NCI-H1105 treated with DMSO at 0.1 percent for 48 hours (cell line): ENCODE measurements at regions not wholly inside any gene's neighbourhood (a gene's known extent, or its start where the extent isn't known, plus 50 kb on each side); places are given as distances from the start of the nearest gene placed in this dataset.
"Not testable (repeated sequence)": the region's sequence is repeated elsewhere in the genome, so short reads cannot be mapped to it uniquely, and the experiment has no call there.

ENCODE experiments used
- DNase-seq: peaks from one replicate; lab custom pipeline; 2025; lab: John Stamatoyannopoulos, UW

DNA sequence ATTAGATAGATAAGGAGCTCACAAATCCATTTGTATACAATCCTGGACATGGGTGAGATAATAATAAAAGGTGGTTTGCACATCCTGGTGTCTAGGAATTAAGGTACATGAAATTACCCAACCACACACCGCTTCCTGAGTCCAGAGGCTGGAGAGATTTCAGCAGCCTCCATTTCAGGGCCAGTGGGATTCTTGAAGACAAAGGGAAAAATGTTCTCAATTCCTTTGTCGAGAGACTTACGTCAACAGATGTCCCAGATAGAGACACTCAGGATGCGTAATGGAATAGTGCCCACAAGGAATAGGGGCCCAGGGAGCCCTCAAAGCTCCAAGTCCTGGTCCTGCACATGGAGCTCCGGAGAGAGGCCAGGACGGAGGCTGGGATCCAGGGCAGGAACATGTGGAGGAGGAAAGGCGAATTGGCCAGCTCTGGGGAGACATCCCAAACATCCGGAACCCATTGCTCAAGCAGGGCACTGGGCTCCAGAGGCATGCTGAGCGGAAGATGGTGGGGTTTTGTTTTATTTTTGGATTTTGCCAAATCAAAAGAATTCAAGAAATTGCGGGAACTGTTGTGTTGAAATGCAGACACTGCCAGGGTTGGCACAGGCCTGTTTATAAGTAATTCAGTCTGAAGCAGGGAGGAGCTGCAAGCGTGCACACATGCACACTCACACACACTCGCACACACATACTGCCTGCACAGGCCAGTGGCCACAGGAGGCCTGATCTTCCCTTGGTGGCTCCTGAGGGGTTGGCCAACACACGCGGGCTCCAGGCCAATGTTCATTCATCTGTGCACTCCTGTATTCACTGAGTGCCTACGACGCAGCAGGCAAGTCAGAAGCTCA is 97.2 kb downstream of the NOG start:
- peak; percentile 3 for DNase-seq

- no peak for DNase-seq
Measured at GRCh38 chr17:56694825-56695224, 101.3 kb downstream of the NOG start.

- DNase-seq: no peak
Measured at GRCh38 chr17:56697190-56697589, 103.7 kb downstream of the NOG start.

DNA sequence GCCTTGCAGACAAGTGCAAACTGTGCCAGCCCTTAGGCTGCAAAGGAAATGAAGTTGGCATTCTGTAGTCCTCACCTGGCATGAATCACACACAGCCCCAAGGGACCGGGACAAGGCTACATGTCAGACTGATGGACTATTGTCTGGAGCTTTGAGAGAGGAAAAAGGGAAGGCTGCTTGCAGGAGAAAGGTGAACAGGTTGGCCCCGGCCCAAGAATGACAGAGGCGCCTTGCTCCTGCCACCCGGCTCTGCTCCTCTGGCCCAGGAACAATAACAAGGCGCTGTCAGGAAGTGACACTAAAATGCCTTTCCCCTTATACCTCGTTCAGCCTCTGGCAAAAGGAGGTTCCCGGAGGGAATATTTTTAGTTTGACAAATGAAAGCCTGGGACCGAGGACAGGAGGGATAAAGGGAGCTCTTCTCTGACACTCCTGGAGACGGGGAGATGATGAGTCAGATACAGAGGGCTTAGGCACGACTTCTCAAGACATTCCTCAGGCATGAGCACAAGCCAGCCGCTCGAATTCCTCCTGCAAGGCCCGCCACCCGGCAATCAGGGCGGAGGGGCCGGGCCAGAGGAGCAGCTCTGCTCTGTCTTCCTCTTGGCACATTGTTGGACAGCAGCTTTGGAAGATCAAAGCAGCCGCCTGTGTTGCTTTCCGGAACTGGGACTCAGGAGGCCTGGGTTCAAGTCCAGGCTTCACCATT is 105.8 kb downstream of the NOG start:
- DNase-seq: peak; percentile 54

GRCh38 chr17:56700919-56701420 is 107.5 kb downstream of the NOG start:
- no peak for DNase-seq

DNA sequence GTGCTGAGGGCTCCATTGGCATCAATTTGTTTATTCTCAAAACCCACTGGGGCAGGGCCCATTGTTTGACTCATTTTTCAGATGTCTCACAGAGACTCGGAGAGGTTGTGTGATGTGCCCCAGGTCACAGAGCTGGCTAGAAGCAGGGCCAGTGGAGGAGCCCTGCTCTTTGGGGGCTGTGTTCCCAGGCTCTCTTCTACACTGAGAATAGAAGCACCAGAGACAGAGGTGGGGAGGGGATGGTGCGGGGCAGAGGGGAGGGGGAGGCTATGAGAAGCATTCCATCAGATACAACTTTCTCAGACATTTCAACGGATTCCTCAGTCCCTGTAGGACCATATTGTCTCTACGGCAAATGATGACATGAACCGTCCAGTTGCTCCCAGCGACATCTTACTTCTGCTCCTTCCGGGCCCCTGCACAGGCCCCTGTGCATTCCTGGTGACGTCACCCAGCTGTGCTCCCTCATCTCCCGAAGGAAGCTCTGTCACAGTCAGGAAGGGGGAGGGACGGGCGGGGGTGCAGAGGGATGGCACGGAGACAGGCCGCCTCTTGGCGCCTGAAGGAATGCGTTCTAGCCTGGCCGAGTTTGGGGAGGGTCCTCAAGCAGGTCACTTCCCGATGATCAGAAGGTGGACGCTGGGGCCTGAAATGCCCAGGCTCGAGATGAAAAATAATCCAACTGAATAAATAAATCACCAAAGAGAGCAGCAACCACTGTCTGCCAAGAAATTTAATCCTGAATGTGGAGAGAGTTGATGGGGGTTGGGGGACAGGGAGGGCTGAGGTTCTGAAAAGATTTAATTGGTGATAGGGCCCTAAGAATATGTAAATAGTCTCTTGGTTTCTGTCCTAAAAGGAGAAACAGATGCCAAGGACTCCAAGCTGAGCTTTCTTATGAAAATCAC is 114.1 kb downstream of the NOG start:
- DNase-seq: no peak

GRCh38 chr17:56708220-56708558 is 114.7 kb downstream of the NOG start:
- DNase-seq: no peak

DNA sequence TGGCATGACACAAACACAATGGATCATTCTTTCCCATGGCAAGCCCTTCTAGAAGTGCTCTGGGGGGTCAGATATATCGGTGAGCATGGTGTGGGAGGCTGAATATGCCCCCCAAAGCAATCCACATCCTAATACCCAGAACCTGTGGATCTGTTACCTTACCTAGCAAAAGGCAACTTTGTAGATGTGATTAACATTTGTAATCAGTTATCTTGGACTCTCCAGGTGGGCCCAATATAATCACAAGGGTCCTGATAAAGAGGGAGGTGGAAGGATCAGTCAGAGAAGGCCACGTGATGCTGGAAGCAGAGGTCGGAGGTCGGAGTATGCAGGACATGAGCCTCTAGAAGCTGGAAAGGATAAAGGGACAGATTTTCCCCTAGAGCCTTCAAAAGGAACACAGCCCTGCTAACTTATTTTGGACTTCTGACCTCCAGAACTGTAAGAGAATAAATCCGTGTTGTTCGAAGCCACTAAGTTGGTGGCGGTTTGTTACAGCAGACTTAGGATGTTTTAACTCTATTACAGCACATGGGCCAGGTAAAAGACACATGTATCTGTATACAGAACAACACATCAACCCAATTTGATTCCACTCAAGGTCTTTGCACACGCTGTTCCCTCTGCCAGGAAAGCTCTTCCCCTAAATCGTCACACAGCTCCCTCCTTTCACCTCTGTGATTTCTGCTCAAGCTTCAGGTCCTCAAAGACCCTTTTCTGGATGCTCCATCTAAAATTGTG is 115.3 kb downstream of the NOG start:
- DNase-seq: no peak

DNA sequence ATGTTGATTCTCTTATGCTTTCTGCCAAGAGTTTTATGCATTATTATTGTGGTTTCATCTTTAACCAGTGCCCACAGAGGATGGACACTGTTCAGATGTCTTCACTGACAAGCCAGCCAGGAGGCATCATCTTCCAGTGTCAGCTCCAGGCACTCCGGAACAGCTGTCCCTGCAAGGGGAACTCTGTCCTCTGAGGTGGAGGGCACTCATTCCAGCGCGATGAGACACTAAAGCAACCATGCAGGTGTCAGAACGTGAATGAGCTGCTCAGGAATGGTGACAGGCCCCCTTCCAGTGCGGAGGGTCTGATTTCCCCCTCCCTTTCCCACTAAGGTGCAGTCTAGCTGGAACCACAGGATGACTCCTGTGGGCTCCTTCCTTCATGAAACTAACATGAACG is 117.5 kb downstream of the NOG start:
- no peak for DNase-seq

- peak; percentile 63 for DNase-seq
Measured at GRCh38 chr17:56715613-56716357, 117.9 kb downstream of the C17orf67 start.

DNA sequence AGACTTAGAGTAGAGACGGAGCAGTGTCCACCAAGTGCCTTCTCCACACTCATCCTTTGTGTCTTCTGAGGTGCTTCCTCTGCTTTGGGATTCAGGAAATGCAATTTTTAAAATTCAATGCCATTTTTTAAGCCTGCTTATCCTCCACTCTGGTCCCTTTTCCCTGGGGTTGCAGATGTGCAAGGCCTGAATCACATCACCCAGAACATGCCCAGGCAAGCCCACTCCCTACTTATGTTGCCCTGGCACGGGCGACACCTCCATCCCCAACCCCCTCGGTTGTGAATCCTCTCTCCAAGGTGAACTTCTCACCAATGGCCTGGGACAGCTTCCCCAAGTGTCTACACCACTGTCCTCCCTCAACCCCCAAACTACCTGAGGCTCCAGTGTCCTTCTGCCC is 116.2 kb downstream of the C17orf67 start:
- DNase-seq: no peak

GRCh38 chr17:56718515-56718914 is 115.2 kb downstream of the C17orf67 start:
- DNase-seq: no peak

DNA sequence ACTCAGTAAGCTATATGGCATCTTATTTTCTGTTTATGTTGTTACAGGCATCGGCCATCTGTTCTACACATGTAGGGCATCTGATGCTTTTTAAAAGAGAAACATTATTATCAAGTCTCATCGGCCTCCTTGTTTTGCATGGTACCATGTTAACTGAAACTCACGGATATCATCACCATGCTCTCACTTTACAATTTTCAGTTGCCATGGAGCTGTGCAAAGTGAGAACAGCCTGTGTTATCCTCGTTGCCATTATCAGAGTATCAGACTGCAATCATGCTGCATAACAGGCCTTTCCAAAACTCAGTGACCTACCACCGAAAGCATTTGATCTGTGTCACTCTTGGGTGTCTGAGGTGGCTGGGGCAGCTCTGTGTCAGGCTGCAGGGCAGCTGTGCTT is 110.3 kb downstream of the C17orf67 start:
- DNase-seq: no peak

- DNase-seq: no peak
Measured at GRCh38 chr17:56724664-56725063, 109.1 kb downstream of the C17orf67 start.

DNA sequence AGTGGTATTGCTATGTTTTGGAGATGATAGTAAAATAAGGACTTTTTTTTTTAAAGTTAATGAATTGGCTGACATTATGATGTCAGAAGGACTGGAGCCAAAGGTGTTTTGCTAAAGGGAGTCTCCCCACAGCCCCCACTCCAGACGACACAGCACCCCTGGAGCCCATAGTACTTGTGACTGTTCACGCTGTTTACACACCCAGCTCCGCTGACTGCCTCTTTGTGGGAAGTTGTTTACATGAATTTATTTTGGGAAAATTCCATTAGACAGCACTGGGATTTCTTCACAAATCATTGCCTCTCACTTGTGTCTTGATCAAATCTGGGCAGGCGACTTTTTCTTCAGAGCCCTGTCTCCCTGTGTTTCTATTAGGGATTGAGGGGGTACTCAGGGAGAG is 108.6 kb downstream of the C17orf67 start:
- no peak for DNase-seq

DNA sequence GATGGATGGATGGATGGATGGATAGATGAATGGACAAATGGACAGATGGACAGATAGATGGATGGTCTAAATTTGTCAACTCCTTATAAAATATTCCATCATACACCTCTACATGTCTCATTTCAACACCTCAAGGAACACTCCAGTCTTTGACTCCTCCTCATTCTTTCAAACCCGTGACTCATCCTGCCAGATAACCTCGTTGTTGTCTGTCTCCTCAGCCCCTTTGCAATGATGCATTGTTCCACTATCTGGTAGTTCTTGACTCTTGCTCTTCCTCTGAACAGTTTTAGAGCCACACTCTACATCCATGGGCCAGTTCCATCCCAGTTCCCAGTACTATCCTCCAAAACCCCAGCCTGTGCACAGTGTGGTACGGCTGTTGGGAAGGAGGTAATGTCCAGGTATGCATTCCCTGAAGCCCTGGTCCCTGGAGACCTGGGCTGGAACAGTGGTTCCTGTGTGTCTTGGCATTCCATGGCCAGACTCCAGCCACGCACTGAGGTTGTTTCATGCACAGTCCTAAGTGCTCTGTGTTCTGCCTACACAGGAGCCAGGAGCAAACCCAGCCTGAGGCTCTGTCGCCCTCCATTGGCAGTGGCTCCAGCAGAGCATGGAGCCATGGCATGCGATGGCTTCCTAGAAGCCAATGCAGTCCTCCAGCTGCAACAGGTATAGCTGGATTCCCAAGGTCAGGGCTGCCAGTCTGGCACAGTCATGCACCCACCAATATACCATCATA is 105.7 kb downstream of the C17orf67 start:
- no peak for DNase-seq

DNA sequence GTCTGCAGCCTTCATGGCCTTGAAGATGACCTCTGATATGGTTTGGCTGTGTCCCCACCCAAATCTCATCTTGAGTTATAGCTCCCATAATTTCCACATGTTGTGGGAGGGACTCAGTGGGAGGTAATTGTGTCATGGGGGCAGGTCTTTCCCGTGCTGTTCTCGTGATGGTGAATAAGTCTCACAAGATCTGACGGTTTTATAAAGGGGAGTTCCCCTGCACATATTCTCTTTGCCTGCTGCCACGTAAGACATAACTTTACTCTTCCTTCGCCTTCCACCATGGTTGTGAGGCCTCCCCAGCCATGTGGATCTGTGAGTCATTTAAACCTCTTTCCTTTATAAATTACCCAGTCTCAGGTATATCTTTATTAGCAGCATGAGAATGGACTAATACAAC is 102.6 kb downstream of the C17orf67 start:
- DNase-seq: not testable (repeated sequence)

GRCh38 chr17:56733833-56734232 is 99.9 kb downstream of the C17orf67 start:
- DNase-seq: no peak

GRCh38 chr17:56735842-56736241 is 97.9 kb downstream of the C17orf67 start:
- DNase-seq: no peak
